ENCODE measurements at regions not wholly inside any gene's neighbourhood (a gene's known extent, or its start where the extent isn't known, plus 50 kb on each side); places are given as distances from the start of the nearest gene placed in this dataset.

- TF ChIP-seq CTCF (conservative IDR thresholded peaks at IDR 0.05): no peak
- no peak overlapping the region for H3K27ac ChIP-seq
Measured at GRCh38 chr12:89861086-89861485, 152.4 kb upstream of the ATP2B1 start.

GRCh38 chr12:89859508-89860220 lies 151.0 kb upstream of the ATP2B1 start:
- no peak for TF ChIP-seq CTCF (conservative IDR thresholded peaks at IDR 0.05)
- no peak overlapping the region for H3K27ac ChIP-seq

- no peak for TF ChIP-seq CTCF (conservative IDR thresholded peaks at IDR 0.05)
- H3K27ac ChIP-seq: no peak overlapping the region
Measured at GRCh38 chr12:89858718-89859117, 150.1 kb upstream of the ATP2B1 start.

GRCh38 chr12:89857652-89858274 lies 149.1 kb upstream of the ATP2B1 start:
- TF ChIP-seq CTCF (conservative IDR thresholded peaks at IDR 0.05): no peak
- no peak overlapping the region for H3K27ac ChIP-seq

GRCh38 chr12:89856431-89856830 lies 147.8 kb upstream of the ATP2B1 start:
- no peak overlapping the region for H3K27ac ChIP-seq
- no peak for TF ChIP-seq CTCF (conservative IDR thresholded peaks at IDR 0.05)

GRCh38 chr12:89848732-89849131 lies 140.1 kb upstream of the ATP2B1 start:
- H3K27ac ChIP-seq: no peak overlapping the region
- TF ChIP-seq CTCF (conservative IDR thresholded peaks at IDR 0.05): no peak

- no peak for TF ChIP-seq CTCF (conservative IDR thresholded peaks at IDR 0.05)
- H3K27ac ChIP-seq: no peak overlapping the region
Measured at GRCh38 chr12:89846473-89847055, 137.9 kb upstream of the ATP2B1 start.

Measured in VCaP (cell line).